GM06990 (cell line): ENCODE measurements at regions not wholly inside any gene's neighbourhood (a gene's known extent, or its start where the extent isn't known, plus 50 kb on each side); places are given as distances from the start of the nearest gene placed in this dataset.

ENCODE experiments used
- DNase-seq: peaks from one replicate; pipeline ENCODE4 v3.0.0-alpha.2; 2011; ENCODE audit not compliant: insufficient read length; ENCODE audit errors: extremely low read depth
- H3K27me3 ChIP-seq: replicated peaks from 2 replicates; pipeline ENCODE4 v1.6.0; 2011; ENCODE audit warnings: low read length; ENCODE audit not compliant: control insufficient read depth, insufficient read depth
- H3K36me3 ChIP-seq: 2 replicates; pipeline ENCODE4 v1.5.1; 2011; ENCODE audit warnings: low read length; ENCODE audit not compliant: control insufficient read depth, insufficient read depth
- H3K4me3 ChIP-seq: replicated peaks from 2 replicates; pipeline ENCODE4 v1.5.1; 2011; ENCODE audit warnings: low read depth, mild to moderate bottlenecking, control low read depth, low read length
- TF ChIP-seq, protein P1 (sequence below): IDR thresholded peaks from 2 replicates; pipeline ENCODE4 v1.5.1; 2011; ENCODE audit warnings: low read length, control low read depth, mild to moderate bottlenecking, inconsistent platforms; ENCODE audit not compliant: insufficient read depth, poor library complexity, severe bottlenecking

DNA sequence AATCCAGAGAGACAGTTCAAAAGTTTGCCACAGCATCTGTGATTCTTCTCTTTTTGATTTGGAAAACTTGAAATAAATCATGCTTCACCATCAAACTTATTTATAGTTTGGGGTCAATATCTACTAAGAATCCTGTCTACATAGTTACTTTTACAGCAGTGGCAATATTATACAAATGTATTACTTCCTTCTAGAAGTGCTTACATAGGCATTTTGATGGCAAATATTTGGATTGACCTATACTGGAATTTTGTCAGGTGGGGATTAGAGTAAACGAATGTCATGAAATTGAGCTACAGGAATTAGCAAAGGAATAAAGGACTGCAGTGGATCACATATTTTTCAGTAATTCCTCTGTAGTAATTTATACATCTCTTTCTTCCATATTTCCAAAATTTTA lies 1885.5 kb upstream of the ADGRL3 start:
- H3K36me3 ChIP-seq = no peaks in the 10 kb centered on the region
- no peak overlapping the region for H3K4me3 ChIP-seq
- no peak for DNase-seq
- no peaks in the 10 kb centered on the region for H3K27me3 ChIP-seq
- TF ChIP-seq, protein P1, sequence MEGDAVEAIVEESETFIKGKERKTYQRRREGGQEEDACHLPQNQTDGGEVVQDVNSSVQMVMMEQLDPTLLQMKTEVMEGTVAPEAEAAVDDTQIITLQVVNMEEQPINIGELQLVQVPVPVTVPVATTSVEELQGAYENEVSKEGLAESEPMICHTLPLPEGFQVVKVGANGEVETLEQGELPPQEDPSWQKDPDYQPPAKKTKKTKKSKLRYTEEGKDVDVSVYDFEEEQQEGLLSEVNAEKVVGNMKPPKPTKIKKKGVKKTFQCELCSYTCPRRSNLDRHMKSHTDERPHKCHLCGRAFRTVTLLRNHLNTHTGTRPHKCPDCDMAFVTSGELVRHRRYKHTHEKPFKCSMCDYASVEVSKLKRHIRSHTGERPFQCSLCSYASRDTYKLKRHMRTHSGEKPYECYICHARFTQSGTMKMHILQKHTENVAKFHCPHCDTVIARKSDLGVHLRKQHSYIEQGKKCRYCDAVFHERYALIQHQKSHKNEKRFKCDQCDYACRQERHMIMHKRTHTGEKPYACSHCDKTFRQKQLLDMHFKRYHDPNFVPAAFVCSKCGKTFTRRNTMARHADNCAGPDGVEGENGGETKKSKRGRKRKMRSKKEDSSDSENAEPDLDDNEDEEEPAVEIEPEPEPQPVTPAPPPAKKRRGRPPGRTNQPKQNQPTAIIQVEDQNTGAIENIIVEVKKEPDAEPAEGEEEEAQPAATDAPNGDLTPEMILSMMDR = no peak

GRCh38 chr4:59339631-59340030 lies 1860.5 kb upstream of the ADGRL3 start:
- no peak for DNase-seq
- no peak overlapping the region for H3K4me3 ChIP-seq
- H3K36me3 ChIP-seq = no peaks in the 10 kb centered on the region
- no peaks in the 10 kb centered on the region for H3K27me3 ChIP-seq
- TF ChIP-seq, protein P1 = no peak

- no peaks in the 10 kb centered on the region for H3K36me3 ChIP-seq
- DNase-seq = no peak
- TF ChIP-seq, protein P1 = no peak
- no peak overlapping the region for H3K4me3 ChIP-seq
- no peaks in the 10 kb centered on the region for H3K27me3 ChIP-seq
These were observed 1858.6 kb upstream of the ADGRL3 start for GRCh38 chr4:59341506-59341905.

DNA sequence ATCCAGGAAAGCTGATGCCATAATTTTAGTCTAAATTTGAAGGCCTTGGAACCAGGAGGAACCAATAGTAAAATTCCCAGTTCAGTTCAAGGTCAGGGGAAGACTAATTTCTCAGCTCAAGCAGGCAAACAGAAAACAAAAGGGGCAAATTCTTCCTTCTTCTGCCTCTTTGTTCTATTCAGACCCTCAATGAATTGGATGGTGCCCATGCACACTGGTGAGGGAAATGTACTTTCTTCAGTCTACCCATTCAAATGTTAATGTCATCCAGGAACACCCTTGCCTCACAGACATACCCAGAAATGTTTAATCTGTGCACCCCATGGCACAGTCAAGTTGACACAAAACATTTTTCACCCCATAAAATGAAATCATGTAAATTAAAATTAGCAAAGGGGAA lies 1851.2 kb upstream of the ADGRL3 start:
- TF ChIP-seq, protein P1 = no peak
- no peak for DNase-seq

DNA sequence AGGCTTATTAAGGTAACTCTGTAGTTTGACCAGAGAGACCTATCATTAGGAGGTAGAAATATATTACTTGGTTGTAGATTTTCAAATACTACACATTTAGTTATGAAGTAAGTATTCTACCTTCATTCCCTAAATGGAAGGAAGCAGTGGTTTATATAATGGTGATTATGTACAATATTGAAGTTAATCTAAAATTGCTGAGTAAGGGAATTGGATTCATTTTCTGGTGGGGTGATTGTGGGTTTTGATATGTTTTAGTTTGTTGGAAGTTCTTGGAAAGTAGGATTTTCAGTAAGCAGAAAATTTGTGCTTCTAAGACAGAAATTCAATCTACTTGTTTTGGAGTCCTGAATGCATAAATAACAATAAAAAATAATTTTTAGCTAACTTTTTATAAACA lies 1830.9 kb upstream of the ADGRL3 start:
- Histone ChIP-seq H3K27me3 (no peaks in the 10 kb centered on the region), H3K4me3 (no peak overlapping the region), H3K36me3 (no peaks in the 10 kb centered on the region)
- DNase-seq = no peak
- TF ChIP-seq, protein P1 = no peak

More for the DNA sequence above, 1851.2 kb upstream of the ADGRL3 start:
- no peaks in the 10 kb centered on the region for H3K27me3 ChIP-seq
- no peak overlapping the region for H3K4me3 ChIP-seq
- H3K36me3 ChIP-seq = no peaks in the 10 kb centered on the region

DNA sequence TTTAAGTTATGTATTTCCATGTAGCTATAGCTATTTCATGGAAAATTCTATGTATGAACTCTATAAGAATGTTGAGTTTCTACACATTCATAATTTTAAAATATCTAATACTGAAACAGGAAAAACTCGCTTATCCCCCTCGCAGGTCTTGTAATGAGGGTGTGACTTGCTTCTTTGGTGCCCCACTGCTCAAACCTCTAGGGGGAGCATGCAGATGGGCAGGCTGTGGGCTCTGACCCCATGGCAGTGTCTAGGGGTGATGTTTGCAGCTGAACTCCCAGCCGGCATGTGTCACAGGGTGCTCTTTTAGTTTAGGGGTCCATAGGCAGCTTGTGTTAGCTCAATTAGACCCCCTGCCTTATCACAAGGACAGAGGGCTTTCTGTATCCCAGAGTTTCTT lies 1825.7 kb upstream of the ADGRL3 start:
- DNase-seq = no peak
- no peaks in the 10 kb centered on the region for H3K27me3 ChIP-seq
- H3K4me3 ChIP-seq = no peak overlapping the region
- TF ChIP-seq, protein P1 = no peak
- H3K36me3 ChIP-seq = no peaks in the 10 kb centered on the region
